Right renal cortex interstitium (tissue), 3 donors: ENCODE measurements at regions not wholly inside any gene's neighbourhood (a gene's known extent, or its start where the extent isn't known, plus 50 kb on each side); places are given as distances from the start of the nearest gene placed in this dataset.

Experiments
- DNase-seq, 3 donors: peaks; one replicate each; pipeline ENCODE4 v3.0.0-alpha.2; 2013; ENCODE audit warnings: low read depth in 3 of 3, low spot score in 2 of 3

DNA sequence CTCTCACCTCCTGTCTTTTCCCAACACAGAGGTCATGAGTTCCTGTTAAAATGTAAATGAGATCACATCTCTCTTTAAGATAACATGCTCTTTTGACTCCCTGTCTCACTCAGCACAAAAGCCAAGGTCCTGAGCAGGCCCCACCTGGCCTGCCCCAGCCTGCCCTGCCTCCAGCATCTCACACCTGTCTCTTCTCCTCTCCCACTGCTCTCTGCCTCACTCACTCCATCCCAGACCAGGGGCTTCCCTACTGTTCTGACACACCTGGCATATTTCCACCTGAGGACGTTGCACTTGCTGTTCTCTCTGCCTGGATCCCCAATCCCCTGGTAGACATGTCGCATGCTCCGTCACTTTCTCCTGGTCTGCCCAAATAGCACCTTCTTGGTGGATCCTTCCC, 285.0 kb upstream of the ZMIZ1 start:
- no peak for DNase-seq

DNA sequence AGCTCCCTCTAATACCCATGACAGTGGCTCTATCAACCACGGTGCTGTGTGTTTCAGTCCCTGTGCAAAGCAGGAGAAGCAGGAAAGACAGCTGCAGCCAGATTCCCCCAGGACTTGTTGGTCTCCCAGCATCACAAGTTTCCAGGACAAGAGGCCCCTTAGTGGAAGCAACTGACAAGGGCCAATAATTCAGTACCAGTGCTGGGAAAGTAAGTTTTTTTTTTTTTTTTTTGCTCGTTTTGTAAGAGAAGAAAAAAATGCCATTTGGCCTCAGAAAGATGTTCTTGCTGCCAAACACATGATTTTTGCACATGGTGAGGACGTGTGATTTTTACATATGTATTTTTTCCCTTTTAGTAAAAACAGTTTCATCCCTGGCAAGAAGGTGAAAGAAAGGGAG, 284.2 kb upstream of the ZMIZ1 start:
- DNase-seq = no peak

DNA sequence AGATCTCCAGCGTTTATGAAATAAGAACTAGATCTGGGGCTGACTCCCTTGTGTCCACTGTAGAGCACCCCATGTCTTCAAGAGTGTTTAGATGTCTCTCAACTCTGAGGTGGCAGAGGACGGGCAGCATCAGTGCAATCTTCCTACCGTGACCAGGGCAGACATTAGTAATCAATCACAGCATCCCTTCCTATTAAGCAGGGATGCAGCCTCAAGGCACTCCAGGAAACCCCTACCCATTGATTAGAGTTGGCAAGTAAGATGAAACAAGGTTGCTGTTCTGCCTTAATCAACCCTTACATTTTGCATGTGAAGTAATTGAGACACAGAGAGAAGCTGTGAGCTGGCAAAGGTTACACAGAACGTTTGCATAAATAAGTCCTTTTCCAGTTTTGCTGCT, 283.7 kb upstream of the ZMIZ1 start:
- no peak for DNase-seq

DNA sequence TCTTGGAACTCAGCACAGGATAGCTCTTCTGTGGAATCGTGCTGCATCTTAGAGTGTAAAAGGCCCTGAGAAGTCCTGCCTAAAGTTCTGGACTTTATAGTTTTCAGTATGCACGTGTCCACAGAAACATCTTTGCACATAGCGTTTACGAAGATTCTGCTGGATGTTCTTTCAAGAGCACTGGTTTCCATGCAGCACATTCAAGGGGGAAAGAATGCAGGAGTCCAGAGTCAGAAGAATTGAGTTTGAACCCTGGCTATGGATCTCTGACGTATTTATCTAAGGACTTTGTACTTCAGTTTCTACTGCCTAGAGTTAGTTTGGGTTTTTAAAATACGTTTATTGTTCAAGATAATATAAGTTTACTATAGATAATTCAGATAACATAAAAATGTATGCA, 282.8 kb upstream of the ZMIZ1 start:
- DNase-seq = no peak

DNA sequence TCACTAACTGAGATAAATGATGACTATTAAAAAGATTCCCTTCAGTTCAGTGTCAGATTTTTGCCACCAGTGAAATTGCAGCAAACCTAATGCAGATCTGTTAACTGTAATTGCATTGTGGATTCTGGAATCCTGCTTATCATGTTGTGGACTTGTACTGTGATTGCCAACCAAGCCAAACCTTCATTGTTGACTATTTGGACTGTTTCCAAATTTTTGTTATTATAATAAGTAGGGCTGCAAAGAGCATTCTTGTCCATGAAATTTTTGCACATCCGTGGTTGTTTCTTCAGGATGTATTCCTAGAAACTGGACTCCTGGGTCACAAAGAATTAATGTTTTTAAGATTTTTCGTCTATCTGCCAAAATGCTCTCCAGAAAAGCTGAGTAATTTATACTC, 281.6 kb upstream of the ZMIZ1 start:
- DNase-seq = no peak

DNA sequence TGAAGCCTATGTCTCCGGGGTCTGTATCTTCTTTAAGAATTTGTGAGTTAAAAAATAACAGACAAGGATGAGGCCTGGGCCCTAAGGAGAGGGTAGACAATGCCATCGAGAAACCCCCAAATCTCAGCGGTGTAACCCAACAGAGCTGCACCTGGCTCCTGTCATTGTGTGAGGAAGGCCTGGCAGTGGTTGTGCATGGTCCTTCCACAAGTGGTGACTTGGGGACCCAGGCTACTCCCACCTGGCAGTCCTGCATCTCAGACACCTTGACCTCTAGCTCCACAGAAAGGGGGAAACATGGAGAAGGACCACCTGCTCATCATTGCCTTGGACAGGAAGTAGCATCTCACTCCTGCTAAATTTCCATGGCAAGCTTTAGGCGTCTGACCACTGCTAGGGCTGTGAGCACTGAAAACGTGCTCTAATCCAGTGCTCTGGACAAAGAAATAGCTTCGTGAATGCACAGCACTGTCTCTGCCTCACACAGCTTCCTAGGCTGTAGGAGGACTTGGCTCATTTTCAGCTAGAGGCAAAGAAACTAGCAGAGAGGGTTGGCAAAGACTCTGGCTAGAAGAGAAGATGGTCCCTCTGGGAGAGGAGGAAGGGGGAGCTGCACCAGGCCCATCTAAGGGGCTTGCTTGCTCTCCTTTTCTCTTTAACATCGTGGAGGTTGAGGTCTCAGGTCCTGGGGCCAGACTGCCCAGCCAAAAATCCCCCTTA, 273.9 kb upstream of the ZMIZ1 start:
- no peak for DNase-seq

DNA sequence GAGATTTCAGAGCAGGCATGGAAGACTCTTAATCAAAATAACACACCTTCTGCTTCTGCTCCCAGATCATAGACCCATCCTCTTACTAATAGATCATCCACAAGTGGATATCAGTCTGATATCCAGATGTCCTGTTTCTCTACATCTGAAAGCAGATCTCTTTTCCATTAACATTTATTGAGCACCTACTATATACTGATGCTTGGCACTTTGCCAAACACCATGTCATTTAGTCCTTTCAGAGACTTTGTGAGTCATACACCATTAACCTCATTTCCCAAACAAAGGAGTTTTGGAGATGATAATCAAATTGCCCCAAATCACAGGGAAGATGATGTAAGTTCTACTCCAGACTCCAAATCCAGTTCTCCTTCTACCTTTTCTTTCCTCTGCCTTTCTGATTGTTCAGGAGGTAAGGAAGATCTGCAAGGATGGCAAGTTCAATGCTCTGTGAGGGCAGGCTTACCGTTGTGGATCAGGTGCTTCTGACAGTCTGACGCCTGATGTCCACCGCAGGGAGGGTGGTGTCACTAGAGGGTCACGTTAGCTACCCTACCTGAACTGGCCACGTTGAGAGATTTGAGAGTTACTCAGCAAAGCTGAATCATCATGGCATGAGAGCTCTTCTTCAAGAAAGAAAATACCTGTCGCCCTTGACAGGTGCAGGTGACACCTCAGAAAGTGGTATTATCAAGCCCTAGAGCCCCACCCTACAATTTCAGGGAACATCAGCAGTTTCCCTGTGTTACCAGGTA, 269.6 kb upstream of the ZMIZ1 start:
- DNase-seq = no peak

DNA sequence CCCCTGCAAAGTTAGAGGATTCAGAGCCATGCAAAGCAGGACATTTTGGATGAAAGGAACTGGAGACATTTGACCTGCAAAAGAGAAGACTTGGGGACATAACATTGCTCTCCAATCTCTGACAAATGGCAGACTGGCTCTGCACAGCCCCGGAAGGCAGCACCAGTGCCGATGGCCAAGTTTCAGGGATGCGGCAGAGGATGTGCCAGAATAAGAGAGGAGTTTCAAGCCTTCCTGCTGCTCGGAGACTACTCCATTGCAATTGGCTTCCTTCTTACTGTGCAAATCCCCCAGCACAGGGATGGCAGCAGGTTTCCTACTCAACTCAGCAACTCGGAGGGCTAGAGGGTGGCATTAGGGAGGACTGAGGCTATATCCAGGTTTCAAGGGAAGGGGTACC, 268.8 kb upstream of the ZMIZ1 start:
- DNase-seq = no peak

DNA sequence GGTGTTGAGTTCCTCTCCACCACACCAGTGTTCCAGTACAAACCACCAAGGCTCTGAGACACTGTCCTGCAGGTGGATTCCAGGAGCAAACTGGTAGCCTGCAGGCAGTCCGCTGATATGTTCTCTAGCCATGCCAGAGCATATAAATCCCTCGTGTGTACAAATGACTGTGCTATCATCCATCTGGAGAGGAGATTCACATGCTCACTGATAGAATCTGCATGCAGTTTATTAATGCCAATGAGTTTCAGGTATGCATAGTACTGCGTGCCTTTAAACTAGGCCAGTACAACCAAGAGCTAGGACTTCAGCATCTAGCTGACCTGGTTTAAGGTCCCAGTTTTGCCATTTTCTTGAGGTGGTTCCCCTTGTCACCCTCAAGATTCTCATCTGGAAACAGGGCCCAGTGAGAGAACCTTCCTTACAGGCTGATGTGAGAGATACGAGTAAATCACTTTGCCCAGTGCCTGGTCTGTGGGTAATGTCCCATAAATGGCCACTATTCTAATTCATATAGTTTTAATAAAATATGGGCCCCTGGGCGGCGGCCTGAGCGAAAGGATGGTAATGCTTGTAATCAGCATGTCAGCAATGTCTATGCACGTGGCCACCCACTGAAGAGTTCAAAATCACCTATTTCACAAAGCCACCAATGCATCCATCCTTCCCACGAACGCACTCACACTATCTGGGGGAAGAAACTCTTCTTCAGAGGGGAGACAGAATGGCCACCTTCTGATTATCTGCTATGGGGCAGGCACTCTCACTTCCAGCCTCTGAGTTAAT, 268.0 kb upstream of the ZMIZ1 start:
- DNase-seq = no peak

DNA sequence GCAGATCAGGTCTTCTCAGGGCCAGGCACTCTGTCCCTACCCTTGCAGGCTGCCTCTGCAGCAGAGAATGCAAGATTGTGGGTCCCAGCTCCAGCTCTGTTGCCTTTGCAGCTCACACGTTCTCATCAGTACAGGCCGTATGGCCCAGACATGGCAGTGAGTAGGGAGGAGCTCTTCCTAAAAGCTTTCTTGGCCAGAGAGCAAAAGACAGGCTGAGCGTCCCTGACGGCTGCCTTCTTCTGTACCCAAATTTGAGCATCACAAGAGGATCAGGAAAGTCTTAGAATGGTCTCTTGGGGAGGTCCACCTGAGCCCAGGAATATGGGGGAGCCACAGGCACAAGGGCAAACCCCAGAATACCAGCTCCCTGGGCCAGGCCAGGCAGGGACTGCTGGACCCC, 266.3 kb upstream of the ZMIZ1 start:
- DNase-seq = no peak

DNA sequence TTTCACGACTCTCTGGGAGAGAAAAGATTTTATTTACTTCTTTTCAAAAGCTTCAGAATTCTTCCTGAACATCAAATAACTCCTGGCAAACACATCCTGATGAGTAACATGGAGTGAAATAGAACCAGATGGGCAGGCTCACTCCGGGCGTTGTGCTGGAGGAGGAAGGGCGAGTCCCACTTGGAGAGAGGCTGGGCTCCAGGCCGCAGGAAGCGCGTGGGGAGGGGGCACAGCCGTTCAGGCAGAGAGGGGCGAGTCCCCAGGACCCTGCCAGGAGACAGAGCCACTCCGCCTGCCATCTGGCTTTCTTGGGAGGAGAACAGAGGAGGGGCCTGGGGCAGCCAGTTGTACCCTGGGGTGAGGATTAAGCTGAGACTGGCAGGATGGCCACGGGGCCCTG, 265.9 kb upstream of the ZMIZ1 start:
- DNase-seq = no peak

DNA sequence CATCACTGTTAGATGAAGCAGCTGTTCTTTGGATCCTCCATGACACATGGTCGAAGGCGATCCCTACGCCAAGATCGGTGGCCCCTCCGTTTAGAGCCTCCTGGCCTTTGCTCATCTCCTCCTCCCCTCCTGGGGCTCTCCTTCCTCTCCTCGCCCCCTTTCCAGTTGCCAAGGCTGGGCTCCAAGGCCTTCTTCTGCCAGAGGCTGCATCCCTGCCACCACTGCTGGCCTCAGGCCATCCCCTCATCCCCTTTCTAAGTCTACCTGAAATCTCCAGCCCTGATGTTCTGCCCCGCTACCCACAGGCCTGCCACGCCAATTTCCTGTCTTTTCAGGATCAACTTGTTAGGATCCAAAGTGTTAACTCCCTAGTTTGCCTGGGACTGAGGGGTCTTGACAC, 265.1 kb upstream of the ZMIZ1 start:
- DNase-seq = no peak

DNA sequence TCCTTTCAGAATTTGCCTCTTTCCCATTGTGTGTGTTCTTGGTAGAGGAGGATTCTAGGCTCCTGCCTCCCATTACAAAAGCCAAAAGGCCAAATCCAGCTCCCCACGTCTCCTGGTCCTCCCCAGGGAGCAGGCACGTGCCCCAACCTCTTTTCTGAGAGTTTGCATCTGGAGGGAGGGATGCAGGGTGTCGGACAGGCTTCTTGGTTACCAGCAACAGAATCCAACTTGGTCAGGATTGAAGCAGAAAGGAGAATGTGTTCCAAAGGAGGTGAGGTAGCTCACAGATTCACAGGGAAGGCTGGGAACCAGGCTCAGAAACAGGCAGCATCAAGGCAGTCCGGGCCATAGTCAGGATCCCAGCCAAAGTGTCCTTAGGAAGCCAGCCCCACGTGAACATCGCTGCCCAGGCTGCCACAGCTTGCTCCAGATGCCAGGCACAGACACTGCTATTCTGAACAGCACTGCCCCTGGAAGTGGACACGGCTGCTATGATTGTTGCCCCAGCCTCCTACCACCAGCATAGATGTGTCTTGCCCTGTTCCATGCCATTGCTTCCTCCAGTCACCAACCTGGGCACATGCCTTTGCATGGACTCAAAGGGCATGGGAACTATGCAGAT, 264.2 kb upstream of the ZMIZ1 start:
- DNase-seq = no peak

DNA sequence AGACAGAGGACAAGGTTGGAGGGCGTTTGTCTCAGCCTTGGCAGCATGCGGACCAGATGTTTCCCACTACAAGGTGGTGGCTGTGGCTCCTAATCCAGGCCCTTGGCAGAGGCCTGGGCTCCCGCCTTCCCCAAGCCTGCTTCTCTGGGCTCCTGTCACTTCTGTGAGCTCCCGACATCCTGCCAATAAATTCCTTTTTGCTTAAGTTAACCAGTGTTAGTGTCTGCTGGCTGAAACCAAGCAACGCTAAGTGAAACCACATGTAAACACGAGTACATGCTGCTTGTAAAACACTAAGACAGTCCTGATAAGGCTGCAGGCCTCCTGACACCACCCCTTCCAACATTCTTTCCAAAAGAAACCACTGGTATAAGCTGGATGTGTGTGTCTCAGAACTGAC, 263.6 kb upstream of the ZMIZ1 start:
- peak; percentile 66 to 73 (median 68) for DNase-seq

DNA sequence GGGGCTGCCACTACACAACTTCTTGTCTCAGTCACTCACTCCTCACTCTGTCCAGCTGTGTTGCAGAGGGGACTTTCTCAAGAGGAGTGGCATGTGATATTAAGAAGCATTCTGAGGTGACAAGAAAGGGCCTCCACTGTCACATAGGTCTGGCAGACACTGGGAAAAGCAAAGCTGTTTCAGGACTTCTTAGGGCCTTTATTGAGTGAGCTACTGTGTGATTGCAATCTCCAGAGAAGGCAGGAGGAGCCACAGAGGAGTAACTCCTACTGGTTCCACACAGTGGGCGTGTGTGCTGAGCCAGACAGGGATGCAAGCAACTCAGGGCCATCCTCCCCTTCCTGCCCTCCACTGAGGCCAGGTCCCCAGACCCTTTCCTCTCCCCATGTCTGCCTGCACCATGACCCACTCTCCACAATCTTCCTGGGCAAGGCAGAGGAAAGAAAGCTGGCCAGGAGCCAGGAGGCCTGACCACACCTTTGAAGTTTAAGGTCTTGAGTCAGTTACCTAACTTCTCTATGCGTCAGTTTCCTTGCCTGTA, 262.0 kb upstream of the ZMIZ1 start:
- DNase-seq = no peak

DNA sequence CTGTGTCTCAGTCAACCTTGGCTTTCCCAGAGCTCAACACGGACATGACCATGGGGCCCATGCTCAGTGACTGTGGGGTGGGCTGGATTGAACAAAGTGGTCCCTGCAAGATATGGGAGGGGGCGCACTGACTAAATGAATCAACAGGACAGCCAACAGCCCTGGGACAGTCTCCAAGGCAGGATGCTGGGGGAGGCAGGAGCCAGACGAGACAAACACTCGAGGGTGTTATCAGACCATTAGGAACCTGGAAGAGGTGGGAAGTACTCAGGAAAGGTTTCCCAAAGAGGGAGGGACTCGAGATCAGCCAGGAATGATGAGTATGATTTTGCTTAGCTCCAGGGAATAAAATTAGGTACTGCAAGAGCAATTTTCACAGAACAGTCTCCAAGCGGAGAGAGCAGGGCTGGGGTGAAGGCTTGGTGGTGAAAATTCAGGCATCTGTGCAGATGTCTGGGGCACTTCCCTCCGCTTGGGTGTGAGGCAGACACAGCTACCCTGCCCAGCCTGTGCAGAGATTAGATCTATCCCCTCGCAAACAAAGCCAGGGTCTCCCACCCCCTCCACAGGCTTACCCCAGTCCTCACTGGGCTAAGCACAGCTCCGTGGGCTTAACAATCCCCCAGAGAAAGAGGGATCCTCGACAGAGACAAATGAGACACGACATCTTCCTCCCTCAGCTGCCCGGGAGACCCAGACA, 261.1 kb upstream of the ZMIZ1 start:
- DNase-seq = no peak

DNA sequence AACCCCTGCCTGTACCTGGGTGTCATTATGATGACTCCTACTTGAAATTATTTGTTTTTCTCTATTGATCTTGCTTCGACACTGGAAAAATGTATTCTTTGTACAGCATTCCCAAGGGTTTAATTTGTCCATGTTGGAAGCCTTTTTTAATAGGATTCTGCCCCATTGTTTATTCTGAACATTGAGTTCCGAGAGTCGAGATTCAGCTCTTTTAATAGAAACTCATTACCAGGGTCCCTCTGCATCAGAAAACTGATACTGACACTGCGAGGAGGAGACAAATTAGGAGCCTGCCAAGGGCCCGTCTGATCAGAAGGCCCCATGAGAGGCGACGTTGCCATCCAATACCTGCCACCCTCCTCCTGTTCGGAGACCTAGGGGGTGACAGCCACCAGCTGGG, 260.5 kb upstream of the ZMIZ1 start:
- DNase-seq = no peak

DNA sequence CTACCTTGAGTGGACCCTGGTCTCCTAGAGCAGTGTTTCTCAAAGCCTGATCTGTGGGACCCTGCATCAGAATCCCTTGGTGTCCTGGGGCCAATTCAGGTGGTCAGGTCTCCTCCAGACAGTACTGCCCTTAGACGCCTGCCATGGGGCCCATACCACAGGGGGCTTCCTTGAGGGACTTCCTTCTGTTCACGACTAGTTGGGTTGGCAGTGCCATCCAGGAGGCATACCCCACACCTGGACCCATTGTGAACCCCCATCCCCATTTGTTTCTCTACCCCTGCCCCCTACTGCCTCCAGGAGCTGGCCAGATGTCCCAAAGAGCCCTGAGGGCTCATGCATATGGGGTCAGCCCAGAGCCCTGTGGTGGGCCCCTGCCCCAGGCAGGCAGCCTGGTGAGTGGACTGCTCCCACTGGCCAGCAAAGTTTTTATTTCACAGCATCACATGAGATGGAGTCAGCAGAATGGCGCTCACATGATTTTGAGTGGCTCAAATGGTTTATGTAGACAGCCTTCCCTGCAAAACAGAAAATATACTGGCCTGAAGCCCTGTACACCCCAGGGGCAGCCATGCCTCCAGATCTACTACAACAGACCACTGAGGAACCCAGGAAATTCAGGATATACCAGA, 259.9 kb upstream of the ZMIZ1 start:
- DNase-seq = no peak

DNA sequence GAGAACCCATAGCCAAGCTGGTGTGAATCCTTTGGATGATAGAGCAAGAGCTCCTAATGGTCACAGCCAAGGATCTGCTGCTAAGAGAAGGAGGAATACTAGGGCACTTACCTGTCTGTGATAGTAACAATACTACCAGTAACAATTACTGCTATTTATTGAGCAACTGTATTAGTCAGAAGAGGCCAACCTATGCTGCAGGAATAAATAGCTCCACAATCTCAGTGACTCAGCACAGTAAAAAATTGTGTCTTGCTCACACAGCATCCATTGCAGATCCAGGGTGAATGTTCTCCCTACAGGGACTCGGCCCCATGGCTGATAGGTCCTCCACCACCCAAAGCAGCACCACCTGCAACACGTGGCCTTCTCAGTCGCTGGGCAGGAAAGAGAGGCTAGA, 257.6 kb upstream of the ZMIZ1 start:
- DNase-seq = no peak
